Stimulated activated CD4-positive, alpha-beta T cell treated with anti-CD3 and anti-CD28 coated beads, Interleukin-1b, Interleukin-23, amount 100 ng/mL, for 4 hours (primary cell): ENCODE measurements at regions not wholly inside any gene's neighbourhood (a gene's known extent, or its start where the extent isn't known, plus 50 kb on each side); places are given as distances from the start of the nearest gene placed in this dataset.
"Not testable (repeated sequence)": the region's sequence is repeated elsewhere in the genome, so short reads cannot be mapped to it uniquely, and the experiment has no call there.

Source experiments
- DNase-seq, 2 donors: peaks; one replicate each; pipeline ENCODE4 v3.0.0-alpha.2; 2020; ENCODE audit warnings: low read depth in 2 of 2

- DNase-seq = not testable (repeated sequence)
Measured at GRCh38 chr4:27075603-27076002, 215.0 kb downstream of the STIM2 start.

GRCh38 chr4:27078934-27079455, 218.4 kb downstream of the STIM2 start:
- DNase-seq = no peak

- DNase-seq = no peak
Measured at GRCh38 chr4:27081675-27082586, 221.3 kb downstream of the STIM2 start.

- no peak for DNase-seq
Measured at GRCh38 chr4:27082776-27083175, 222.1 kb downstream of the STIM2 start.

GRCh38 chr4:27084685-27085361, 224.2 kb downstream of the STIM2 start:
- DNase-seq = peak in 1 of 2 donors; percentile 5

GRCh38 chr4:27085396-27085795, 224.8 kb downstream of the STIM2 start:
- no peak for DNase-seq

GRCh38 chr4:27087306-27088045, 226.8 kb downstream of the STIM2 start:
- no peak for DNase-seq

GRCh38 chr4:27088491-27088890, 227.8 kb downstream of the STIM2 start:
- no peak for DNase-seq

GRCh38 chr4:27089186-27089585, 228.5 kb downstream of the STIM2 start:
- DNase-seq = no peak

- no peak for DNase-seq
Measured at GRCh38 chr4:27090406-27090805, 229.8 kb downstream of the STIM2 start.

GRCh38 chr4:27094224-27094623, 233.6 kb downstream of the STIM2 start:
- DNase-seq = no peak

GRCh38 chr4:27094783-27095182, 234.1 kb downstream of the STIM2 start:
- DNase-seq = no peak

GRCh38 chr4:27096142-27096824, 235.6 kb downstream of the STIM2 start:
- no peak for DNase-seq

- no peak for DNase-seq
Measured at GRCh38 chr4:27098034-27098433, 237.4 kb downstream of the STIM2 start.

- no peak for DNase-seq
Measured at GRCh38 chr4:27100713-27101112, 240.1 kb downstream of the STIM2 start.

- no peak for DNase-seq
Measured at GRCh38 chr4:27101126-27101525, 240.5 kb downstream of the STIM2 start.

- DNase-seq = no peak
Measured at GRCh38 chr4:27101561-27101960, 240.9 kb downstream of the STIM2 start.

GRCh38 chr4:27111627-27112026, 251.0 kb downstream of the STIM2 start:
- DNase-seq = no peak

- DNase-seq = no peak
Measured at GRCh38 chr4:27112587-27112986, 251.9 kb downstream of the STIM2 start.

- DNase-seq = no peak
Measured at GRCh38 chr4:27115221-27115620, 254.6 kb downstream of the STIM2 start.

- no peak for DNase-seq
Measured at GRCh38 chr4:27117453-27117852, 256.8 kb downstream of the STIM2 start.

GRCh38 chr4:27119239-27119638, 258.6 kb downstream of the STIM2 start:
- no peak for DNase-seq
